ENCODE measurements at regions not wholly inside any gene's neighbourhood (a gene's known extent, or its start where the extent isn't known, plus 50 kb on each side); places are given as distances from the start of the nearest gene placed in this dataset.

- no TSS peak for BruUV-seq (replicated peaks)
- no peaks in the 10 kb centered on the region for H3K9me2 ChIP-seq (replicated peaks; ENCODE audit: low read length)
Observed at GRCh38 chr4:54898656-54899340, 226.6 kb downstream of the KDR start.

GRCh38 chr4:54898056-54898562 is 227.3 kb downstream of the KDR start:
- ChIA-PET POLR2A (ENCODE audit: unreplicated experiment) (no interaction called here), CTCF (no interaction called here)
- no peak overlapping the region for H2AFZ ChIP-seq (ENCODE audit: low read length)

More at GRCh38 chr4:54898656-54899340, 226.6 kb downstream of the KDR start:
- H3K4me2 ChIP-seq (ENCODE audit: low read length), result no peak overlapping the region
- no peak overlapping the region for H2AFZ ChIP-seq (ENCODE audit: low read length)
- no peaks in the 10 kb centered on the region; the same call in 1 of the 2 replicates for H3K9me3 ChIP-seq (ENCODE audit: low read length)
- no peak for ATAC-seq
- CTCF ChIA-PET, result no interaction called here
- intact Hi-C loops (cut with micrococcal nuclease), result no loop called here
- TF ChIP-seq EZH2phosphoT487 (IDR thresholded peaks at IDR 0.05; ENCODE audit: borderline replicate concordance, low read length) (no peak), CTCF (conservative IDR thresholded peaks at IDR 0.05; ENCODE audit: low read depth, low read length) (no peak), EZH2 (IDR thresholded peaks at IDR 0.05; ENCODE audit: low read length, unreplicated experiment) (no peak)
- H3K27me3 ChIP-seq (ENCODE audit: low read length), result peaks cover 8% of the 10 kb centered on the region; the same call in 1 of the 2 replicates
- no peaks in the 10 kb centered on the region for H3F3A ChIP-seq (ENCODE audit: low read length, unreplicated experiment)
- H3K4me3 ChIP-seq (ENCODE audit: low read length), result no peak overlapping the region
- H3K36me3 ChIP-seq (ENCODE audit: low read depth, low read length), result no peaks in the 10 kb centered on the region
- POLR2A ChIA-PET (ENCODE audit: unreplicated experiment), result no interaction called here
- H3K27ac ChIP-seq (ENCODE audit: low read length), result no peak overlapping the region
- H3K79me2 ChIP-seq (ENCODE audit: low read length), result no peaks in the 10 kb centered on the region
- no peak for DNase-seq
- no peak overlapping the region for H3K9ac ChIP-seq (ENCODE audit: low read length)
- peaks cover 18% of the 10 kb centered on the region for H3K4me1 ChIP-seq (ENCODE audit: insufficient read depth, low read length)
- no peaks in the 10 kb centered on the region for H4K20me1 ChIP-seq (ENCODE audit: low read length)

More at GRCh38 chr4:54898056-54898562, 227.3 kb downstream of the KDR start:
- no peaks in the 10 kb centered on the region for H4K20me1 ChIP-seq (ENCODE audit: low read length)
- H3K36me3 ChIP-seq (ENCODE audit: low read depth, low read length), result no peaks in the 10 kb centered on the region
- H3K9me2 ChIP-seq (replicated peaks; ENCODE audit: low read length), result no peaks in the 10 kb centered on the region
- no peaks in the 10 kb centered on the region for H3K79me2 ChIP-seq (ENCODE audit: low read length)
- peaks cover 15% of the 10 kb centered on the region; the same call in 1 of the 2 replicates for H3K27me3 ChIP-seq (ENCODE audit: low read length)
- H3F3A ChIP-seq (ENCODE audit: low read length, unreplicated experiment), result no peaks in the 10 kb centered on the region
- no peak for ATAC-seq
- TF ChIP-seq EZH2phosphoT487 (IDR thresholded peaks at IDR 0.05; ENCODE audit: borderline replicate concordance, low read length) (no peak), EZH2 (IDR thresholded peaks at IDR 0.05; ENCODE audit: low read length, unreplicated experiment) (no peak), CTCF (conservative IDR thresholded peaks at IDR 0.05; ENCODE audit: low read depth, low read length) (no peak)
- no TSS peak for BruUV-seq (replicated peaks)
- no peaks in the 10 kb centered on the region; the same call in 1 of the 2 replicates for H3K9me3 ChIP-seq (ENCODE audit: low read length)
- intact Hi-C loops (cut with micrococcal nuclease), result no loop called here
- no peak overlapping the region for H3K4me3 ChIP-seq (ENCODE audit: low read length)
- H3K9ac ChIP-seq (ENCODE audit: low read length), result no peak overlapping the region
- peaks cover 15% of the 10 kb centered on the region for H3K4me1 ChIP-seq (ENCODE audit: insufficient read depth, low read length)
- no peak for DNase-seq
- no peak overlapping the region for H3K27ac ChIP-seq (ENCODE audit: low read length)
- no peak overlapping the region for H3K4me2 ChIP-seq (ENCODE audit: low read length)

Measured in PC-3 (cell line).